Endothelial cell of umbilical vein (primary cell): ENCODE measurements at regions not wholly inside any gene's neighbourhood (a gene's known extent, or its start where the extent isn't known, plus 50 kb on each side); places are given as distances from the start of the nearest gene placed in this dataset.

Experiments used
- BruUV-seq: library from RNA; stranded (reverse); fragments of 400-500 nt; replicated peaks from 2 replicates; lab custom pipeline; 2021; lab: Mats Ljungman, UMichigan
- CTCF ChIA-PET: fragments of 300-600, 350-600 bp; sonication (Branson Sonifier 250); formaldehyde crosslinking; loops from one replicate; lab custom pipeline; 2021; ENCODE audit warnings: antibody characterized with exemption, inconsistent platforms; lab: Charles Lee
- POLR2A ChIA-PET: fragments of 300-600, 350-600 bp; sonication (Branson Sonifier 250); formaldehyde crosslinking; loops from one replicate; lab custom pipeline; 2021; ENCODE audit warnings: antibody characterized with exemption, inconsistent platforms; lab: Charles Lee
- DNase-seq: peaks from one replicate; pipeline ENCODE4 v3.0.0-alpha.2; 2011; ENCODE audit warnings: low read depth, low spot score
- FAIRE-seq: peaks from 2 replicates; lab custom pipeline; 2011; peaks lifted over from hg19 to GRCh38; lab: Jason Lieb, UNC
- H2AFZ ChIP-seq: 2 replicates; pipeline ENCODE4 v1.6.0; 2012; ENCODE audit warnings: low read depth, low read length, control low read depth, inconsistent platforms
- H3K27ac ChIP-seq: 2 replicates; pipeline ENCODE4 v1.5.1; 2011; ENCODE audit warnings: low read depth, mild to moderate bottlenecking, control low read depth, low read length, moderate library complexity; ENCODE audit not compliant: insufficient read depth
- H3K27me3 ChIP-seq, 2 experiments: 2 replicates each; pipeline versions ENCODE4 v1.6.0 to v1.6.1; 2011; ENCODE audit warnings: low read length in 2 of 2, mixed read lengths in 1 of 2; ENCODE audit not compliant: control insufficient read depth in 2 of 2, insufficient read depth in 2 of 2
- H3K36me3 ChIP-seq, 2 experiments: 2 replicates in 1 of 2; 3 replicates in 1 of 2; pipeline ENCODE4 v1.5.1; 2011; ENCODE audit warnings: low read length in 2 of 2, mild to moderate bottlenecking in 1 of 2, moderate library complexity in 1 of 2; ENCODE audit not compliant: control insufficient read depth in 2 of 2, insufficient read depth in 2 of 2; ENCODE audit errors: extremely low read depth in 1 of 2
- H3K4me1 ChIP-seq: 3 replicates; pipeline ENCODE4 v1.5.1; 2011; ENCODE audit warnings: mild to moderate bottlenecking, low read length; ENCODE audit not compliant: control insufficient read depth, insufficient read depth; ENCODE audit errors: extremely low read depth
- H3K4me2 ChIP-seq: 2 replicates; pipeline ENCODE4 v1.6.1; 2011; ENCODE audit warnings: low read length, control low read depth, mixed read lengths; ENCODE audit not compliant: insufficient read depth
- H3K4me3 ChIP-seq, 3 experiments: fragments of 200-600 bp in 1 of 3; sonication (generic), shearing (Covaris generic) in 1 of 3; replicated peaks in 1 of 3; 2 replicates each; pipeline ENCODE4 v1.5.1; 2011 to 2016; ENCODE audit warnings: control low read depth in 3 of 3, low read length in 3 of 3, mild to moderate bottlenecking in 2 of 3, inconsistent platforms in 1 of 3, low read depth in 1 of 3, moderate library complexity in 1 of 3; ENCODE audit not compliant: insufficient read depth in 1 of 3
- H3K79me2 ChIP-seq: 2 replicates; pipeline ENCODE4 v1.6.0; 2012; ENCODE audit warnings: low read length, inconsistent platforms; ENCODE audit not compliant: control insufficient read depth, insufficient read depth
- H3K9ac ChIP-seq: replicated peaks from 2 replicates; pipeline ENCODE3; 2011; ENCODE audit warnings: low read length, control low read depth; ENCODE audit not compliant: insufficient read depth; ENCODE audit errors: extremely low read depth
- H3K9me1 ChIP-seq: replicated peaks from 3 replicates; pipeline ENCODE4 v1.6.0; 2011; ENCODE audit warnings: mild to moderate bottlenecking, low read length; ENCODE audit not compliant: control insufficient read depth, insufficient read depth; ENCODE audit errors: extremely low read depth
- H3K9me3 ChIP-seq: replicated peaks from 2 replicates; pipeline ENCODE4 v1.5.1; 2012; ENCODE audit warnings: low read length, inconsistent platforms; ENCODE audit not compliant: control insufficient read depth, insufficient read depth
- H4K20me1 ChIP-seq: replicated peaks from 2 replicates; pipeline ENCODE3; 2011; ENCODE audit warnings: mild to moderate bottlenecking, low read length; ENCODE audit not compliant: control insufficient read depth, insufficient read depth; ENCODE audit errors: extremely low read depth
- CTCF ChIP-seq, 2 donors: IDR thresholded peaks; 1 replicate in 1 of 2; 2 replicates in 1 of 2; pipeline ENCODE4 v1.5.1; 2011; ENCODE audit warnings: low read length in 2 of 2, mild to moderate bottlenecking in 2 of 2, moderate library complexity in 2 of 2, control low read depth in 1 of 2, inconsistent platforms in 1 of 2, low read depth in 1 of 2; ENCODE audit not compliant: insufficient read depth in 1 of 2; ENCODE audit errors: extremely low read depth in 1 of 2
- EZH2 ChIP-seq: IDR thresholded peaks from 2 replicates; pipeline ENCODE4 v1.6.1; 2012; ENCODE audit warnings: borderline replicate concordance, low read depth, mild to moderate bottlenecking, moderate library complexity, low read length, inconsistent platforms; ENCODE audit not compliant: severe bottlenecking
- FOS ChIP-seq: IDR thresholded peaks from 2 replicates; pipeline ENCODE4 v1.6.1; 2011; ENCODE audit warnings: mild to moderate bottlenecking, low read length, moderate library complexity, borderline replicate concordance; ENCODE audit not compliant: insufficient read depth
- GATA2 ChIP-seq: IDR thresholded peaks from 2 replicates; pipeline ENCODE4 v1.7.0; 2011; ENCODE audit warnings: low read depth, mild to moderate bottlenecking, moderate library complexity, mixed read lengths, low read length; ENCODE audit not compliant: insufficient read length, insufficient read depth
- JUN ChIP-seq: IDR thresholded peaks from 2 replicates; pipeline ENCODE4 v1.6.1; 2011; ENCODE audit warnings: borderline replicate concordance, low read depth; ENCODE audit not compliant: insufficient read length, insufficient read depth
- MAX ChIP-seq: IDR thresholded peaks from 2 replicates; pipeline ENCODE4 v1.6.1; 2011; ENCODE audit not compliant: insufficient read depth, insufficient read length
- MYC ChIP-seq: IDR thresholded peaks from one replicate; pipeline ENCODE4 v1.6.1; 2011; ENCODE audit warnings: mild to moderate bottlenecking, low read depth, low read length
- POLR2A ChIP-seq: IDR thresholded peaks from 2 replicates; pipeline ENCODE4 v1.6.1; 2012; ENCODE audit warnings: low read depth, mild to moderate bottlenecking, control low read depth, low read length
- POLR2AphosphoS5 ChIP-seq: IDR thresholded peaks from 2 replicates; pipeline ENCODE4 v1.6.1; 2012; ENCODE audit warnings: low read depth, mild to moderate bottlenecking, control low read depth, low read length, moderate library complexity; ENCODE audit not compliant: insufficient read depth
- dilution Hi-C: fragments of 300-500 bp; cut with MboI; formaldehyde crosslinking; loops from one replicate; pipeline ENCODE4 v1.15.0; 2019; ENCODE audit warnings: low sequenced_read_pairs; ENCODE audit not compliant: extremely low pct_ligation_motif_present
- intact Hi-C: fragments of 100-400 bp; cut with micrococcal nuclease; formaldehyde crosslinking; loops from one replicate; pipeline ENCODE4 v1.10.0; 2022

GRCh38 chr2:7471185-7471584 is 554.0 kb downstream of the RNF144A start:
- Histone ChIP-seq H3K4me2 (no peak overlapping the region), H3K4me1 (no peaks in the 10 kb centered on the region), H3K27ac (no peak overlapping the region), H3K79me2 (no peaks in the 10 kb centered on the region), H3K9me3 (peaks cover 4% of the 10 kb centered on the region), H4K20me1 (no peaks in the 10 kb centered on the region), H3K9ac (no peak overlapping the region), H2AFZ (no peak overlapping the region), H3K9me1 (no peaks in the 10 kb centered on the region), H3K27me3 (no peaks in the 10 kb centered on the region), H3K36me3 (no peaks in the 10 kb centered on the region), H3K4me3 (no peak overlapping the region)
- BruUV-seq, result no TSS peak
- CTCF ChIA-PET, result no interaction called here
- POLR2A ChIA-PET, result no interaction called here
- dilution Hi-C loops, result no loop called here
- intact Hi-C loops, result no loop called here
- FAIRE-seq (no peak), DNase-seq (no peak)
- TF ChIP-seq CTCF (IDR thresholded peaks at IDR 0.05; ENCODE audit: extremely low read depth in 1 of 2, insufficient read depth in 1 of 2, low read depth in 1 of 2, low read length in 2 of 2), result no peak
- no peak for TF ChIP-seq FOS
- no peak for TF ChIP-seq EZH2
- no peak for TF ChIP-seq MAX
- TF ChIP-seq POLR2A, result no peak
- TF ChIP-seq GATA2, result no peak
- TF ChIP-seq JUN, result no peak
- TF ChIP-seq POLR2AphosphoS5, result no peak
- TF ChIP-seq MYC, result no peak
